H9 (cell line): ENCODE measurements at regions not wholly inside any gene's neighbourhood (a gene's known extent, or its start where the extent isn't known, plus 50 kb on each side); places are given as distances from the start of the nearest gene placed in this dataset.

ENCODE experiments used
- DNase-seq: peaks from one replicate; pipeline ENCODE4 v3.0.0-alpha.2; 2017
- H2AFZ ChIP-seq: one replicate; pipeline ENCODE4 v1.6.1; 2013; ENCODE audit warnings: mild to moderate bottlenecking, low read length, control low read depth, moderate library complexity
- H2AK5ac ChIP-seq: 2 replicates; pipeline ENCODE4 v1.6.1; 2013; ENCODE audit warnings: low read length, control low read depth, mixed read lengths; ENCODE audit not compliant: insufficient read length
- H2BK120ac ChIP-seq: one replicate; pipeline ENCODE4 v1.6.1; 2013; ENCODE audit warnings: low read depth, mild to moderate bottlenecking, low read length, control low read depth, inconsistent platforms; ENCODE audit not compliant: poor library complexity, severe bottlenecking
- H2BK12ac ChIP-seq: 2 replicates; pipeline ENCODE4 v1.6.1; 2013; ENCODE audit warnings: low read length, control low read depth, mixed read lengths, low read depth; ENCODE audit not compliant: insufficient read length
- H2BK15ac ChIP-seq: 2 replicates; pipeline ENCODE4 v1.6.1; 2013; ENCODE audit warnings: low read depth, low read length, control low read depth
- H2BK20ac ChIP-seq: one replicate; pipeline ENCODE4 v1.6.1; 2013; ENCODE audit warnings: low read depth, mild to moderate bottlenecking, low read length, control low read depth, inconsistent platforms; ENCODE audit not compliant: poor library complexity, severe bottlenecking
- H2BK5ac ChIP-seq: 2 replicates; pipeline ENCODE4 v1.6.1; 2013; ENCODE audit warnings: low read length, control low read depth, mixed read lengths; ENCODE audit not compliant: insufficient read length
- H3K14ac ChIP-seq: 2 replicates; pipeline ENCODE4 v1.6.1; 2013; ENCODE audit warnings: low read length, control low read depth; ENCODE audit not compliant: insufficient read depth
- H3K18ac ChIP-seq: 2 replicates; pipeline ENCODE4 v1.6.1; 2013; ENCODE audit warnings: low read depth, mild to moderate bottlenecking, mixed read lengths, low read length, control low read depth; ENCODE audit not compliant: insufficient read length
- H3K23ac ChIP-seq: 2 replicates; pipeline ENCODE4 v1.6.1; 2013; ENCODE audit warnings: low read length, control low read depth, mixed read lengths, low read depth; ENCODE audit not compliant: insufficient read length
- H3K23me2 ChIP-seq: 2 replicates; pipeline ENCODE4 v1.6.1; 2013; ENCODE audit warnings: low read depth, mild to moderate bottlenecking, mixed read lengths, low read length, control low read depth; ENCODE audit not compliant: insufficient read length, poor library complexity, severe bottlenecking
- H3K27ac ChIP-seq: 2 replicates; pipeline ENCODE4 v1.5.1; 2013; ENCODE audit warnings: low read length, control low read depth, mixed read lengths, low read depth; ENCODE audit not compliant: insufficient read length
- H3K27me3 ChIP-seq: 2 replicates; pipeline ENCODE4 v1.6.1; 2013; ENCODE audit warnings: low read length, control low read depth, inconsistent platforms; ENCODE audit not compliant: insufficient read depth
- H3K4ac ChIP-seq: 2 replicates; pipeline ENCODE4 v1.6.1; 2013; ENCODE audit warnings: low read depth, mild to moderate bottlenecking, control low read depth, inconsistent platforms, low read length, moderate library complexity
- H3K4me1 ChIP-seq: 2 replicates; pipeline ENCODE4 v1.6.1; 2013; ENCODE audit warnings: low read length, control low read depth, inconsistent platforms; ENCODE audit not compliant: insufficient read depth
- H3K4me2 ChIP-seq: 2 replicates; pipeline ENCODE4 v1.6.1; 2013; ENCODE audit warnings: low read length, control low read depth, mixed read lengths; ENCODE audit not compliant: insufficient read length, insufficient read depth
- H3K56ac ChIP-seq: 2 replicates; pipeline ENCODE4 v1.6.1; 2013; ENCODE audit warnings: low read depth, mild to moderate bottlenecking, mixed read lengths, low read length, control low read depth; ENCODE audit not compliant: insufficient read length
- H3K79me1 ChIP-seq: 2 replicates; pipeline ENCODE4 v1.6.1; 2013; ENCODE audit warnings: low read depth, mild to moderate bottlenecking, moderate library complexity, low read length, control low read depth, inconsistent platforms; ENCODE audit not compliant: insufficient read depth, poor library complexity, severe bottlenecking
- H3K79me2 ChIP-seq: 2 replicates; pipeline ENCODE4 v1.6.1; 2013; ENCODE audit warnings: low read length, control low read depth, inconsistent platforms; ENCODE audit not compliant: insufficient read depth
- H3K9ac ChIP-seq: 2 replicates; pipeline ENCODE4 v1.6.1; 2013; ENCODE audit warnings: low read length, control low read depth, mixed read lengths; ENCODE audit not compliant: insufficient read length; ENCODE audit errors: extremely low read depth
- H3K9me3 ChIP-seq: one replicate; pipeline ENCODE4 v1.6.1; 2013; ENCODE audit warnings: low read depth, low read length, inconsistent platforms; ENCODE audit not compliant: control insufficient read depth
- H3T11ph ChIP-seq: one replicate; pipeline ENCODE4 v1.6.1; 2013; ENCODE audit warnings: mild to moderate bottlenecking, low read length, control low read depth, inconsistent platforms
- H4K20me1 ChIP-seq: one replicate; pipeline ENCODE4 v1.6.1; 2013; ENCODE audit not compliant: control insufficient read depth, insufficient read length, insufficient read depth
- H4K5ac ChIP-seq: 2 replicates; pipeline ENCODE4 v1.6.1; 2013; ENCODE audit warnings: low read depth, mild to moderate bottlenecking, mixed read lengths, low read length, control low read depth; ENCODE audit not compliant: insufficient read length
- H4K8ac ChIP-seq: replicated peaks from 2 replicates; pipeline ENCODE4 v1.6.1; 2013; ENCODE audit warnings: low read length, control low read depth, mixed read lengths, low read depth; ENCODE audit not compliant: insufficient read length
- H4K91ac ChIP-seq: 2 replicates; pipeline ENCODE4 v1.6.1; 2013; ENCODE audit warnings: low read depth, mild to moderate bottlenecking, moderate library complexity, mixed read lengths, low read length, control low read depth; ENCODE audit not compliant: insufficient read length
- H3K27ac Mint-ChIP-seq, 3 experiments: 2 replicates in 2 of 3; 3 replicates in 1 of 3; pipeline ENCODE4 v1.8.0; 2020 to 2021; ENCODE audit warnings: mixed read lengths in 3 of 3, mild to moderate bottlenecking in 1 of 3, moderate library complexity in 1 of 3
- H3K27me3 Mint-ChIP-seq: 2 replicates; pipeline ENCODE4 v1.8.0; 2021; ENCODE audit warnings: low read depth, mild to moderate bottlenecking, moderate library complexity, mixed read lengths
- H3K36me3 Mint-ChIP-seq, 3 experiments: 2 replicates in 2 of 3; 3 replicates in 1 of 3; pipeline ENCODE4 v1.8.0; 2020 to 2021; ENCODE audit warnings: low read depth in 3 of 3, mixed read lengths in 3 of 3; ENCODE audit not compliant: insufficient read depth in 1 of 3
- H3K4me1 Mint-ChIP-seq, 2 experiments: 2 replicates each; pipeline ENCODE4 v1.8.0; 2020; ENCODE audit warnings: mixed read lengths in 2 of 2
- H3K4me3 Mint-ChIP-seq, 2 experiments: 2 replicates in 1 of 2; 3 replicates in 1 of 2; pipeline ENCODE4 v1.8.0; 2020 to 2021; ENCODE audit warnings: mild to moderate bottlenecking in 2 of 2, mixed read lengths in 2 of 2, moderate library complexity in 1 of 2
- H3K9me3 Mint-ChIP-seq, 2 experiments: 2 replicates in 1 of 2; 3 replicates in 1 of 2; pipeline ENCODE4 v1.8.0; 2020; ENCODE audit warnings: mild to moderate bottlenecking in 2 of 2, mixed read lengths in 2 of 2, moderate library complexity in 1 of 2
- whole genome bisulfite sequencing: extraction: QIAGEN DNeasy Blood & Tissue Kit; methylation state at CpG from one replicate; pipeline ENCODE4 v1.1.7; 2013; ENCODE audit warnings: missing lambda C conversion rate, low lambda C conversion rate, mixed read lengths; ENCODE audit not compliant: insufficient read length; ENCODE audit errors: extremely low coverage; 5-methylcytosine and 5-hydroxymethylcytosine counted together
- TF ChIP-seq, protein P1 (sequence below): fragments of 200-600 bp; sonication (generic); conservative IDR thresholded peaks from 3 replicates; pipeline ENCODE4 v1.8.0; 2021; ENCODE audit warnings: antibody characterized with exemption, mild to moderate bottlenecking

DNA sequence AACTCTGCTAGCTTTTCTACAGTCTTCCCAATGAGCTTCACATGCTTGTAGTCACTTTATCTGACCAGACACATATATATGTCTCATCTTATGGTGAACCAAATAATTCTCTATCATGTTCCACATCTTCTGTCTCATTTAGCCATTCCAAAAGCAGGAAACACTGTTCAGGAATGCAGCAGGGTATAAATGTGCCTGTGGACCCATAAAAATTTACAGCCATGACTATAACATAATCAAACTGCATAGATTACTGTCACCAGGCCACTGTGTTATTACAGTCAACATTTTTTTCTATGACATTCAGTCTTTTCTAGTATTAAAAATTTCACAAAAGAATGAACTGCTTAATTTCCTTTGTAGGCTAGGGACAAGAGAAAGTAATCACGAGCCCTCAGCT is 170.0 kb upstream of the NPY2R start:
- H2AK5ac ChIP-seq: no peak overlapping the region
- no peak overlapping the region for H3K9ac ChIP-seq
- no peak overlapping the region for H3K18ac ChIP-seq
- Mint-ChIP-seq H3K27ac (no peak overlapping the region), H3K27me3 (peaks cover 1% of the 10 kb centered on the region; the same call in 1 of the 2 replicates), H3K36me3 (no peaks in the 10 kb centered on the region; a peak in 2 of 7 replicates), H3K4me1 (no peaks in the 10 kb centered on the region), H3K9me3 (no peaks in the 10 kb centered on the region; a peak in 1 of 5 replicates), H3K4me3 (no peak overlapping the region)
- H4K5ac ChIP-seq: no peak overlapping the region
- WGBS: no CpG with 5 or more reads among the region's 1 CpG
- no peak overlapping the region for H3K56ac ChIP-seq
- H3K14ac ChIP-seq: no peak overlapping the region
- no peaks in the 10 kb centered on the region for H3K4me1 ChIP-seq
- no peak overlapping the region for H2BK15ac ChIP-seq
- no peak overlapping the region for H2BK12ac ChIP-seq
- no peak overlapping the region for H4K91ac ChIP-seq
- no peaks in the 10 kb centered on the region for H3K9me3 ChIP-seq
- no peak overlapping the region for H3K4ac ChIP-seq
- no peak overlapping the region for H2AFZ ChIP-seq
- DNase-seq: no peak
- H4K20me1 ChIP-seq: no peaks in the 10 kb centered on the region
- H3K79me1 ChIP-seq: no peaks in the 10 kb centered on the region
- H3K27ac ChIP-seq: no peak overlapping the region
- no peaks in the 10 kb centered on the region for H3K23me2 ChIP-seq
- TF ChIP-seq, protein P1, sequence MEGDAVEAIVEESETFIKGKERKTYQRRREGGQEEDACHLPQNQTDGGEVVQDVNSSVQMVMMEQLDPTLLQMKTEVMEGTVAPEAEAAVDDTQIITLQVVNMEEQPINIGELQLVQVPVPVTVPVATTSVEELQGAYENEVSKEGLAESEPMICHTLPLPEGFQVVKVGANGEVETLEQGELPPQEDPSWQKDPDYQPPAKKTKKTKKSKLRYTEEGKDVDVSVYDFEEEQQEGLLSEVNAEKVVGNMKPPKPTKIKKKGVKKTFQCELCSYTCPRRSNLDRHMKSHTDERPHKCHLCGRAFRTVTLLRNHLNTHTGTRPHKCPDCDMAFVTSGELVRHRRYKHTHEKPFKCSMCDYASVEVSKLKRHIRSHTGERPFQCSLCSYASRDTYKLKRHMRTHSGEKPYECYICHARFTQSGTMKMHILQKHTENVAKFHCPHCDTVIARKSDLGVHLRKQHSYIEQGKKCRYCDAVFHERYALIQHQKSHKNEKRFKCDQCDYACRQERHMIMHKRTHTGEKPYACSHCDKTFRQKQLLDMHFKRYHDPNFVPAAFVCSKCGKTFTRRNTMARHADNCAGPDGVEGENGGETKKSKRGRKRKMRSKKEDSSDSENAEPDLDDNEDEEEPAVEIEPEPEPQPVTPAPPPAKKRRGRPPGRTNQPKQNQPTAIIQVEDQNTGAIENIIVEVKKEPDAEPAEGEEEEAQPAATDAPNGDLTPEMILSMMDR: no peak
- no peak overlapping the region for H2BK5ac ChIP-seq
- H2BK20ac ChIP-seq: no peak overlapping the region
- no peak overlapping the region for H2BK120ac ChIP-seq
- H3K27me3 ChIP-seq: no peaks in the 10 kb centered on the region
- no peaks in the 10 kb centered on the region for H3K79me2 ChIP-seq
- H3T11ph ChIP-seq: no peak overlapping the region
- H3K23ac ChIP-seq: no peak overlapping the region
- no peak overlapping the region for H3K4me2 ChIP-seq
- H4K8ac ChIP-seq: no peak overlapping the region
